ENCODE measurements at regions not wholly inside any gene's neighbourhood (a gene's known extent, or its start where the extent isn't known, plus 50 kb on each side); places are given as distances from the start of the nearest gene placed in this dataset.

- H3K4ac ChIP-seq (ENCODE audit: low read depth, low read length), result no peak overlapping the region
- H4K20me1 ChIP-seq (ENCODE audit: control insufficient read depth, insufficient read depth, insufficient read length), result no peaks in the 10 kb centered on the region
- H2BK5ac ChIP-seq (ENCODE audit: insufficient read length, low read length), result no peak overlapping the region
- no peak overlapping the region for H2AFZ ChIP-seq (ENCODE audit: low read length)
- no peaks in the 10 kb centered on the region for H3K27me3 Mint-ChIP-seq (ENCODE audit: low read depth)
- no peak overlapping the region for H3K4me2 ChIP-seq (ENCODE audit: insufficient read depth, insufficient read length, low read length)
- no peak overlapping the region for H3K23ac ChIP-seq (ENCODE audit: insufficient read length, low read depth, low read length)
- H3K4me1 Mint-ChIP-seq, result peaks cover 41 to 50% of the 10 kb centered on the region in 2 experiments
- H3K79me2 ChIP-seq (ENCODE audit: insufficient read depth, low read length), result no peaks in the 10 kb centered on the region
- no peak overlapping the region for H4K8ac ChIP-seq (replicated peaks; ENCODE audit: insufficient read length, low read depth, low read length)
- H3K27me3 ChIP-seq (ENCODE audit: insufficient read depth, low read length), result no peaks in the 10 kb centered on the region
- H3K36me3 Mint-ChIP-seq (ENCODE audit: insufficient read depth in 1 of 3, low read depth in 3 of 3), result no peaks in the 10 kb centered on the region
- no peaks in the 10 kb centered on the region; a peak in 1 of 5 replicates for H3K9me3 Mint-ChIP-seq
- no peak overlapping the region for H3K56ac ChIP-seq (ENCODE audit: insufficient read length, low read depth, low read length)
- H2BK120ac ChIP-seq (ENCODE audit: low read depth, low read length, poor library complexity, severe bottlenecking), result no peak overlapping the region
- no peaks in the 10 kb centered on the region for H3K23me2 ChIP-seq (ENCODE audit: insufficient read length, low read depth, low read length, poor library complexity, severe bottlenecking)
- no peaks in the 10 kb centered on the region for H3K9me3 ChIP-seq (ENCODE audit: control insufficient read depth, low read depth, low read length)
- no peak for TF ChIP-seq CTCF (conservative IDR thresholded peaks at IDR 0.05)
- H2BK15ac ChIP-seq (ENCODE audit: low read depth, low read length), result no peak overlapping the region
- H3K79me1 ChIP-seq (ENCODE audit: insufficient read depth, low read depth, low read length, poor library complexity, severe bottlenecking), result no peaks in the 10 kb centered on the region
- no peak for DNase-seq
- H3T11ph ChIP-seq (ENCODE audit: low read length), result no peak overlapping the region
- H4K5ac ChIP-seq (ENCODE audit: insufficient read length, low read depth, low read length), result no peak overlapping the region
- H3K27ac Mint-ChIP-seq, result no peak overlapping the region
- no peak overlapping the region for H3K14ac ChIP-seq (ENCODE audit: insufficient read depth, low read length)
- no peak overlapping the region for H3K4me3 Mint-ChIP-seq
- H3K27ac ChIP-seq (ENCODE audit: insufficient read length, low read depth, low read length), result no peak overlapping the region
- no peak overlapping the region for H2BK12ac ChIP-seq (ENCODE audit: insufficient read length, low read depth, low read length)
- no peak overlapping the region for H2AK5ac ChIP-seq (ENCODE audit: insufficient read length, low read length)
- WGBS (ENCODE audit: extremely low coverage, insufficient read length, low lambda C conversion rate), result no CpG with 5 or more reads among the region's 4 CpGs
- no peak overlapping the region for H4K91ac ChIP-seq (ENCODE audit: insufficient read length, low read depth, low read length)
- H3K9ac ChIP-seq (ENCODE audit: extremely low read depth, insufficient read length, low read length), result no peak overlapping the region
- H3K4me1 ChIP-seq (ENCODE audit: insufficient read depth, low read length), result peaks cover 8% of the 10 kb centered on the region
- H3K18ac ChIP-seq (ENCODE audit: insufficient read length, low read depth, low read length), result no peak overlapping the region
- H2BK20ac ChIP-seq (ENCODE audit: low read depth, low read length, poor library complexity, severe bottlenecking), result no peak overlapping the region
Measured at GRCh38 chr3:71874618-71875017, 89.7 kb upstream of the PROK2 start.

Measured in H9 (cell line).